GM12875 (cell line): ENCODE measurements at regions not wholly inside any gene's neighbourhood (a gene's known extent, or its start where the extent isn't known, plus 50 kb on each side); places are given as distances from the start of the nearest gene placed in this dataset.

Experiments
- H3K4me3 ChIP-seq: one replicate; pipeline ENCODE4 v1.5.1; 2011; ENCODE audit warnings: low read depth, low read length, control low read depth
- CTCF ChIP-seq: IDR thresholded peaks from 2 replicates; pipeline ENCODE4 v1.5.1; 2011; ENCODE audit warnings: low read depth, mild to moderate bottlenecking, control low read depth, inconsistent platforms, low read length, moderate library complexity, borderline replicate concordance; ENCODE audit not compliant: insufficient read depth

GRCh38 chr5:61658592-61659008 lies 326.5 kb downstream of the ZSWIM6 start:
- TF ChIP-seq CTCF = peak; percentile 91
- H3K4me3 ChIP-seq = no peak overlapping the region

GRCh38 chr5:61659221-61659696 lies 327.2 kb downstream of the ZSWIM6 start:
- no peak for TF ChIP-seq CTCF
- no peak overlapping the region for H3K4me3 ChIP-seq

- no peak for TF ChIP-seq CTCF
- H3K4me3 ChIP-seq = no peak overlapping the region
These were observed 330.6 kb downstream of the ZSWIM6 start for GRCh38 chr5:61662670-61663069.

- no peak overlapping the region for H3K4me3 ChIP-seq
- TF ChIP-seq CTCF = no peak
These were observed 334.1 kb downstream of the ZSWIM6 start for GRCh38 chr5:61666064-61666621.

GRCh38 chr5:61667525-61668218 lies 335.6 kb downstream of the ZSWIM6 start:
- TF ChIP-seq CTCF = no peak
- no peak overlapping the region for H3K4me3 ChIP-seq

GRCh38 chr5:61669531-61669930 lies 337.5 kb downstream of the ZSWIM6 start:
- no peak overlapping the region for H3K4me3 ChIP-seq
- TF ChIP-seq CTCF = no peak

- H3K4me3 ChIP-seq = no peak overlapping the region
- no peak for TF ChIP-seq CTCF
These were observed 338.9 kb downstream of the ZSWIM6 start for GRCh38 chr5:61670941-61671340.
